ENCODE measurements at regions not wholly inside any gene's neighbourhood (a gene's known extent, or its start where the extent isn't known, plus 50 kb on each side); places are given as distances from the start of the nearest gene placed in this dataset.
"Not testable (repeated sequence)": the region's sequence is repeated elsewhere in the genome, so short reads cannot be mapped to it uniquely, and the experiment has no call there.

DNA sequence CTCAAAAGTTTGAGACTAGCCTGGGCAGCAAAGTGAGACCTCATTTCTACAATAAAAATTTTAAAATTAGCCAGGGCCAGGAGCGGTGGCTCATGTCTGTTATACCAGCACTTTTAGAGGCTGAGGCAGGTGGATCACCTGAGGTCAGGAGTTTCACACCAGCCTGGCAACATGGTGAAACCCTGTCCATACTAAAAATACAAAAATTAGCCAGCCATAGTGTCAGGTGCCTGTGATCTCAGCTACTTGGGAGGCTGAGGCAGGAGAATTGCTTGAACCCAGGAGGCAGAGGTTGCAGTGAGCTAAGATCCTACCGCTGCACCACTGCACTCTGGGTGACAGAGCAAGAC is 85.1 kb upstream of the MAP4 start:
- DNase-seq (ENCODE audit: low spot score in 2 of 2); intact Hi-C loops (cut with DNase I); H3K4me3 ChIP-seq; H3K27me3 ChIP-seq; H3K27ac ChIP-seq; H3K9me3 ChIP-seq; H3K4me1 ChIP-seq; H3K36me3 ChIP-seq: not testable (repeated sequence)

DNA sequence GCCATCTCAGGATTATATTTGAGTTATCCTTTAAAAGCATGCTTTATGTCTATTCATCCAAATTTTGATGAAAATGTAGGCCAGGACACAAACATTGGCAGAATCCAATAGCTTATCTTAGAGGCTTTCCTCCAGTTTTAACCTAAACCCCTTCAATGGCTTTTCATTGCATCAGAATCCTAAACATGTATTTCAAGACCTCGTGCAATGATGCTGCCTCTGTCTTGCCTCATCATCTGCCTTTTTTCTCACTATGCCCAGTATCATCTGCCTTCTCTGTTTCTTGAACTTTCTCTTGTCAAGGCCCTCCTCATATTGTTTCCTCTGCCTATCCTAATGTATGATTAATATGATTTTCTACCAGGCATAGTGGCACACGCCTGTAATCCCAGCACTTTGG is 76.1 kb upstream of the MAP4 start:
- H3K4me3 ChIP-seq = no peak overlapping the region
- TF ChIP-seq, protein P1, sequence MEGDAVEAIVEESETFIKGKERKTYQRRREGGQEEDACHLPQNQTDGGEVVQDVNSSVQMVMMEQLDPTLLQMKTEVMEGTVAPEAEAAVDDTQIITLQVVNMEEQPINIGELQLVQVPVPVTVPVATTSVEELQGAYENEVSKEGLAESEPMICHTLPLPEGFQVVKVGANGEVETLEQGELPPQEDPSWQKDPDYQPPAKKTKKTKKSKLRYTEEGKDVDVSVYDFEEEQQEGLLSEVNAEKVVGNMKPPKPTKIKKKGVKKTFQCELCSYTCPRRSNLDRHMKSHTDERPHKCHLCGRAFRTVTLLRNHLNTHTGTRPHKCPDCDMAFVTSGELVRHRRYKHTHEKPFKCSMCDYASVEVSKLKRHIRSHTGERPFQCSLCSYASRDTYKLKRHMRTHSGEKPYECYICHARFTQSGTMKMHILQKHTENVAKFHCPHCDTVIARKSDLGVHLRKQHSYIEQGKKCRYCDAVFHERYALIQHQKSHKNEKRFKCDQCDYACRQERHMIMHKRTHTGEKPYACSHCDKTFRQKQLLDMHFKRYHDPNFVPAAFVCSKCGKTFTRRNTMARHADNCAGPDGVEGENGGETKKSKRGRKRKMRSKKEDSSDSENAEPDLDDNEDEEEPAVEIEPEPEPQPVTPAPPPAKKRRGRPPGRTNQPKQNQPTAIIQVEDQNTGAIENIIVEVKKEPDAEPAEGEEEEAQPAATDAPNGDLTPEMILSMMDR (IDR thresholded peaks at IDR 0.05) = no peak
- H3K4me1 ChIP-seq = peaks cover 0 to 4% of the 10 kb centered on the region in 2 donors
- no peak overlapping the region for H3K27ac ChIP-seq
- no peaks in the 10 kb centered on the region for H3K36me3 ChIP-seq
- no peak for DNase-seq (ENCODE audit: low spot score in 2 of 2)
- no peaks in the 10 kb centered on the region for H3K27me3 ChIP-seq
- H3K9me3 ChIP-seq = no peaks in the 10 kb centered on the region
- intact Hi-C loops (cut with DNase I) = no loop called here

DNA sequence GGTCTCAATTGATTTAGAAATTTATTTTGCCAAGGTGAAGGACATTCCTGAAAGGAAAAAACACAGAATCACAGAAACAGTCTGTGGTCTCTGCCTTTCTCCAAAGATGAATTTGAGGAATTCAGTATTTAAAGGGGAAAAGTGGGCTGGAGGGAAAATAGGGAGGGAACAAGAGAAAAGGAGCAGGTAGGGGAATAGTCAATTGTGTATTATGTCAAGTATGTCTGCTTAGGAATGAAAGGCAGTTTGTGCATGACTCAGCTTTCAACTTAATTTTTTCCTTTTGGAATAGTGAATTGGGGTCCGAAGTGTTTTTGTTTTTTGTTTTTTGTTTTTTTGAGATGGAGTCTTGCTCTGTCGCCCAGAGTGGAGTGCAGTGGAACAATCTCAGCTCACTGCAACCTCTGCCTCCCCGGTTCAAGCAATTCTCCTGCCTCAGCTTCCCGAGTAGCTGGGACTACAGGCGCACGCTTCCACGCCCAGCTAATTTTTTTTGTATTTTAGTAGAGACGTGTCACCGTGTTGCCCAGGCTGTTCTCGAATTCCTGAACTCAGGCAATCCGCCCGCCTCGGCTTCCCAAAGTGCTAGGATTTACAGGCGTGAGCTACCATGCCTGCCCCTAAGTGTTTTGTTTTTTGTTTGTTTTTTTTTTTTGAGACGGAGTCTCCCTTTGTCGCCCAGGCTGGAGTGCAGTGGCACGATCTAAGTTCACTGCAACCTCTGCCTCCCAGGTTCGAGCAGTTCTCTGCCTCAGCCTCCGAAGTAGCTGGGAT is 74.1 kb upstream of the MAP4 start:
- Histone ChIP-seq H3K9me3 (no peaks in the 10 kb centered on the region), H3K27me3 (no peaks in the 10 kb centered on the region), H3K4me3 (no peak overlapping the region), H3K27ac (peak overlapping the region in 1 of 2 donors; percentile 97), H3K36me3 (no peaks in the 10 kb centered on the region), H3K4me1 (peaks cover 5 to 21% of the 10 kb centered on the region in 2 donors)
- TF ChIP-seq, protein P1 (IDR thresholded peaks at IDR 0.05) = no peak
- intact Hi-C loops (cut with DNase I) = no loop called here
- DNase-seq (ENCODE audit: low spot score in 2 of 2) = no peak

DNA sequence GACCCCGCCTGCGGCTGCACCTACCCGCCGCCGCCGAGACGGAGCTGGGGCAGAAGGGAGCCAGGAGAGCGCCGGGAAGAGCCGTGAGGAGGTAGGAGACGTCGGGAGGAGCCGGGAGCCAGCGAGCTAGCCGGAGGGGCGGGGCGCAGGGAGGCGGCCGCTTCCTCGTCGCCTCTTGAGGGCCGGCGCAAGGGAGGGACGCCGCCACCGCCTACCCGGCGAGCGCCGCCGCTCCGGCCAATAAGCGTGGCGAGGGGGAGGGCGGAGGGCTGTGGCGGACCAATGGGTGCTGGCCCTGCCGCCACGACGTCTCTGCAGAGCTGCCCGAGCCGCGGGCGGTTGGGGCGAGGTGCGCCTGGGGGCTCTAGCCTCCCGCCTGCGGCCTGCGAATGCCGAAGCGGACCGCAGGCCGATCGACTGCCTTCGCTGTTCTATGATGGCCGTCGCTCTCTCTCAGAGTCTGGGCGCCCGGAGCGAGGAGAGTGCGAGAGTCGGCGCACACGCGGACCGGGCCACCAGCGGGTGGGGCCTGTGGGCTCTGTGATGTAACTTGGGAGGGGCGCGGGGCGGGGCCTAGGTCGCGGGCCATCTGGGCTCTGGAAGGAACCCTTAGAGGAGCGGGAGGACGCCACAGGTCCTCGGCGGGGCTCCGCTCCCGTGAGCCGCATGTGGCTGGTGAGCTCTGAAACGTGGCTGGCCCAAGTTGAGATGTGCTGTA is 72.7 kb upstream of the MAP4 start:
- Histone ChIP-seq H3K9me3 (no peaks in the 10 kb centered on the region), H3K36me3 (peaks cover 1 to 3% of the 10 kb centered on the region in 2 donors), H3K4me1 (peaks cover 5 to 31% of the 10 kb centered on the region in 2 donors), H3K27me3 (no peaks in the 10 kb centered on the region), H3K27ac (peak overlapping the region; percentile 97 to 98), H3K4me3 (peak overlapping the region; percentile 72 to 84)
- TF ChIP-seq, protein P1 (IDR thresholded peaks at IDR 0.05) = peak in 1 of 3 experiments; percentile 15
- DNase-seq (ENCODE audit: low spot score in 2 of 2) = peak; percentile 87 to 98
- intact Hi-C loops (cut with DNase I) = loop anchor here (1.0 to 5.0 kb wide), 5 partner anchors 28 to 286 kb away; partner anchors contain the start of gene DHX30

DNA sequence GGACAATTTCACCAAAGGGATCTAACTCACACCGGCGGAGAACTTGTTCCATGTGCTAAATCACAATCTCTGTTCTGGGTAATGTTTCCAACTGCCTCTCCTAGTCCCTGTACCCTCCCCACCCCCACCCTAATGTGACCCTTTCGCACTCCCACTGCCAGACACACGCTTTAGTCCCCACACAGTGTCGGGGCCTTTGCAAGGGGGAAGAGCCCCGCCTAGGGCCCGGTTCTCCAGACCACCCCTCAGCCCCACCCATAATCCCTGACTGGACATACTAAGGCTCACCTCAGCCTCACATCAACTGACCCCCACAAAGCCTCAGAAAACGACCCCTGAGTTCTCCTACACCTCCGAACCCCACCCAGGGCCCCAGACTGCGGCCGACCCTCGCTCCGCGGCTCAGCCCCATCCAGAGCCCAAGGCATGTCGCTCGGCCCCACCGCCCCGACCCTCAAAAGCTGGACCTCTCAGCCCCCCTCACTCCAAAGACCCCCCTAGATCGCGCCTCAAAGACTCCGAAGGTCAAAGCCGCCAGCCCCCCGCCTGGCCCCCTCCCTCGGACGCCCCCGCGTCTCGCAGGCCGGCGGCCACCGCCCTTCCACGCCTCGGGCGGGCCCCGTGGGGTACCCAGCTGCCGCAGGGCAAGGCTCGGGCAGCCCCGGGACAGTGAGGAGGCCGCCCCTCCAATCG is 72.0 kb upstream of the MAP4 start:
- H3K4me1 ChIP-seq = peaks cover 5 to 32% of the 10 kb centered on the region in 2 donors
- intact Hi-C loops (cut with DNase I) = loop anchor here (1.0 to 5.0 kb wide), 5 partner anchors 29 to 285 kb away; partner anchors contain the start of gene DHX30

More for the DNA sequence above, 72.0 kb upstream of the MAP4 start:
- H3K27me3 ChIP-seq = no peaks in the 10 kb centered on the region
- TF ChIP-seq, protein P1 (IDR thresholded peaks at IDR 0.05) = no peak
- peak in 1 of 2 donors; percentile 69 for DNase-seq (ENCODE audit: low spot score in 2 of 2)
- peak overlapping the region; percentile 72 to 84 for H3K4me3 ChIP-seq
- peaks cover 3 to 7% of the 10 kb centered on the region in 2 donors for H3K36me3 ChIP-seq
- no peaks in the 10 kb centered on the region for H3K9me3 ChIP-seq
- H3K27ac ChIP-seq = peak overlapping the region; percentile 97 to 98
